WI38 (cell line): ENCODE measurements at regions not wholly inside any gene's neighbourhood (a gene's known extent, or its start where the extent isn't known, plus 50 kb on each side); places are given as distances from the start of the nearest gene placed in this dataset.
"Not testable (repeated sequence)": the region's sequence is repeated elsewhere in the genome, so short reads cannot be mapped to it uniquely, and the experiment has no call there.

Source experiments
- H3K4me3 ChIP-seq: 2 replicates; pipeline ENCODE4 v1.5.1; 2011; ENCODE audit warnings: low read depth, mild to moderate bottlenecking, control low read depth, low read length
- TF ChIP-seq, protein P1 (sequence below): IDR thresholded peaks from 2 replicates; pipeline ENCODE4 v1.5.1; 2012; ENCODE audit warnings: low read depth, mild to moderate bottlenecking, control low read depth, low read length

DNA sequence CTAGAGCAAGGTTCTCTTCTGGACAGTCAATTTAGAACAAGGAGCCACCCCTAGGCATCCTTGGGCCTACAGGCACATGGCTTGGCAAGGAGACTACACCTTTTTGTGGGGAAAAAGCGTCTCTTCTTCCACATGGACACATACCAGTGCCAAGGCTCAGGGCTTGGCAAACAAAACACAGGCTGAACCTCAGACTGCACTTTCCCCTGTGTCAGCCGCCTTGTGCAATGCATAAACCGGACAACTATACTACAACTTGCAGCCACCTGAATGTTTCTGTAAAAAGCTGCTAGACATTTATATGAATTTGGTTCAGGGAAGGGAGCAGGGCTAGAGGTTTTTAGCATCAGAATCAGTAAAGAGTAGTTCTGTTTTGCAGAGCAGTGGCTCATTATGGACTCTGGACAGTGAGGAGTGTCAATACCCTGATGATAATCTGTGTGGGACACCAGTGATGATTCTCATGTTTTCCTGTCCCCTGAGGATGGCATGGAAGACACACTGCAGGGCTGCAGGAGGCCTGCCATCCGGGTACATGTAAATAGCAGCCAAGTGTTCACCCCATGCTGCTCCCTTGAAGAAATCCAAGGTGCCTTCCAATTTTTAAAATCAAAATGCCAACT, 118.9 kb downstream of the GATA3 start:
- H3K4me3 ChIP-seq = no peak overlapping the region
- TF ChIP-seq, protein P1, sequence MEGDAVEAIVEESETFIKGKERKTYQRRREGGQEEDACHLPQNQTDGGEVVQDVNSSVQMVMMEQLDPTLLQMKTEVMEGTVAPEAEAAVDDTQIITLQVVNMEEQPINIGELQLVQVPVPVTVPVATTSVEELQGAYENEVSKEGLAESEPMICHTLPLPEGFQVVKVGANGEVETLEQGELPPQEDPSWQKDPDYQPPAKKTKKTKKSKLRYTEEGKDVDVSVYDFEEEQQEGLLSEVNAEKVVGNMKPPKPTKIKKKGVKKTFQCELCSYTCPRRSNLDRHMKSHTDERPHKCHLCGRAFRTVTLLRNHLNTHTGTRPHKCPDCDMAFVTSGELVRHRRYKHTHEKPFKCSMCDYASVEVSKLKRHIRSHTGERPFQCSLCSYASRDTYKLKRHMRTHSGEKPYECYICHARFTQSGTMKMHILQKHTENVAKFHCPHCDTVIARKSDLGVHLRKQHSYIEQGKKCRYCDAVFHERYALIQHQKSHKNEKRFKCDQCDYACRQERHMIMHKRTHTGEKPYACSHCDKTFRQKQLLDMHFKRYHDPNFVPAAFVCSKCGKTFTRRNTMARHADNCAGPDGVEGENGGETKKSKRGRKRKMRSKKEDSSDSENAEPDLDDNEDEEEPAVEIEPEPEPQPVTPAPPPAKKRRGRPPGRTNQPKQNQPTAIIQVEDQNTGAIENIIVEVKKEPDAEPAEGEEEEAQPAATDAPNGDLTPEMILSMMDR = no peak

DNA sequence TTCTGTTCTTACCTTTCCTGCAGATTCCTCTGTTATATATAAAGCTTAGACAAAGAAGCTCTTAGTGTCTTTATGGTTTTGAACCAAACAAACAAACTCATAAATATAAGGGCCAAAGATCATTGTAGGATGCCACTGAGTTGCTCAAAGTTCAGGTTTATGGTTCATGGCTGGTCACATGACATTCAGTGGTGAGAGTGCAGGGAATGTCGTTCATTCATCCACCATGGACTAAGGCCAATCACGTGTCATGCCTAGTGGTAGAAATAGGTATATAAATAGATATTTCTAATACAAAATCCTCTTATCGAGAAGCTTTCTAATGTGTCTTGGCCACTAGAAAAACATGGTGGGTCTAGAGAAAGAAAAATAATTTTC, 119.4 kb downstream of the GATA3 start:
- TF ChIP-seq, protein P1 = no peak
- no peak overlapping the region for H3K4me3 ChIP-seq

DNA sequence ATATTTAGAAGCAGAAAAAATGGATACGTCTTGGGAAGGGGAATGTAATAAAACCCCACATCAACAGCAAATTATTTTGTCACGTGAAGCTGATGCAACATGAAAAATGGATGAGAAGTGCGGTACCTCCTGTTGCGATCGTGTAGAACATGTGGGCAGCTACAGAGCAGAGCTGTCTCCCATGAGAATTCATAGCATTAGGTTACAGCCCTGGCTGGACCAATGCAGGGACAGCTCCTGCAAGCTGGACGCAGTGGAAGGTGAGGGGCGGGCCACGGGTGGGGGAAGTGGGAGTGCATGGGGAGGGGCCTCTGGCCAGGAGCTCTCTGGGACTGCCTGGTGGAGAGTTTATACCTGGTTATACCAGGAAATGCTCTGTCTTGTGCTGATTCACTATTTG, 120.3 kb downstream of the GATA3 start:
- no peak overlapping the region for H3K4me3 ChIP-seq
- TF ChIP-seq, protein P1 = no peak

DNA sequence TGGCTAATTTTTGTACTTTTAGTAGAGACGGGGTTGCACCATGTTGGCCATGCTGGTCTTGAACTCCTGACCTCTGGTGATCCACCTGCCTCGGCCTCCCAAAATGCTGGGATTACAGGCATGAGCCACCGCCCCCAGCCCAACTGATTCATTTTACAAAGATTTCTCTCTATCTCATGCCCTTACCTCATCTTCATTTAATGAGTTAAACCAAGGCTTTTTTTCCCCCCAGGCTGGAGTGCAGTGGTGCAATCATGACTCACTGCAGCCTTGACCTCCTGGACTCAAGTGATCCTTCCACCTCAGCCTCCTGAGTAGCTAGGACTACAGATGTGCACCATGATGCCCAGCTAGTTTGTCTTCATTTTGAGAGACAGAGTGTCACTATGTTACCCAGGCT, 123.0 kb downstream of the GATA3 start:
- H3K4me3 ChIP-seq = not testable (repeated sequence)

DNA sequence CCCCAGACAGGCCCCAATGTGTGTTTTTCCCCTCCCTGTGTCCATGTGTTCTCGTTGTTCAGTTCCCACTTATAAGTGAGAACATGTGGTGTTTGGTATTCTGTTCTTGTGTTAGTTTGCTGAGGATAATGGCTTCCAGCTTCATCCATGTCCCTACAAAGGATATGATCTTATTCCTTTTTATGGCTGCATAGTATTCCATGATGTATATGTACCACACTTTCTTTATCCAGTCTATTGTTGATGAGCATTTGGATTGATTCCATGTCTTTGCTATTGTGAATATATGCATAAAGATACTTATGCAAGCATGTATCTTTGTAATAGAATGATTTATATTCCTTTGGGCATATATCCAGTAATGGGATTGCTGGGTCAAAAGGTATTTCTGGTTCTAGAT, 125.3 kb downstream of the GATA3 start:
- H3K4me3 ChIP-seq = not testable (repeated sequence)

DNA sequence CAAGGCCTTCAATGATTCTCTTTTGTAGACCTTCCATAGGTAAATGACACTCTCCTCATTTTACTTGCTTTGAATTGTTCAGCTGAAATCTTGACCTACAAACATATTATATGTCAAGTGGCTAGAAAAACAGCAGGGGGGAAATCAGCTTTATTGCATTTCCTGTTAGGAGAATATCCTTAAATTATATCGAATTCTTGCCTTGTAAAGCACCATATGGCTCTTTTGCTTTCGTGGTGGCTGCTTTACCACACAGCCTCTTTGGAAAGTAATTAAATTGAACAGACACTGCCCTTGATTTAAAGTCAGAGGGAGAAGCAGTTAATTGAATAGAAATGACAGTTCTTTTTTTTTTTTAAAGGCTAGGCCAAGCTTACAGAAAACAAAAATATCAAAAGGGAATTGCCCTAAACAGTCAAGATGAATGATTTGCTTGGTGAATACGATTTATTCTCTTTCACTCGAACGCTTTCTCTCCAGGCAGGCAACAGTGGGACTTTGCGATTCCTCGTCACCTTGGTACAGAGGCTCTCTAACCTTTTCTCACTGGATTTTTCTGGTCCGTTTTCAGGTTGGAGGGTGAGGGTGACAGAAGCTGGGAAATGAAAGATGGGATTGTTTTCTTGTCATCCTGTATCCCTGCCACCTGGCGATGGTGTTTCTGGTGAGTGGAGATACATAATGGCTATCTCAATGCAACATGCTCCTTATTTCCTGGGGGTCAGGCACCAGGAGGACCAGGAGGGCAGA, 126.0 kb downstream of the GATA3 start:
- TF ChIP-seq, protein P1 = no peak
- no peak overlapping the region for H3K4me3 ChIP-seq

DNA sequence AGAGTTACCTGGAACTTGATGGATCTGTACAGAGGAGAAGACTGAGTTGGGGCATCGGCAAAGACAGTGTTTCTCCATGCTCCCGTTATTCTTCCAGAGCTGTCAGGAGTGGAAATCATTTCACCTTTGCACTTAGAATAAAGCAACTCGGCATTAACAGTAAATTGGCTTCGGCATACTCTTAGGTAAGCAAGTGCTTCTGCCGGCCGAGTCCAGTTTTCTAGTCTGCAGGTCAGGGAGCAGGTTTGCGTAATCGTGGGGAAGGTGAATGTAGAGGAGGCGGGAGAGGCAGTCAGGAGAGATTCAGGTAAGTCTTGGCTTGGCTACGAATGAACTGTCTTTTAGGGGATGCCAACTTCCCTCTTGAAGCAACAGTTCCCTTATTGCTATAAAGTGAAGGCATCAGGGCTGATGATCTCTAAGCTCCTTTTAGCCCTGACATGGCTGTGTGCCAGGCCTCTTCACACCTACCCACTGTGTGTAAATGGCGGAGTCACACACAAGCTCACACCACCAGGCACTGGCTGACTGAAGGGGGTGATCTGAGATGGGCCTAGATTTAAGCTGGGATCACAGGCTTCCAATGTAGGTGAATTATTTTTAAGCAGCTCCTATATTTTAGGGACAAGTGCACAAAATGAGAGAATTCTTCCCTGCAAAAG, 127.1 kb downstream of the GATA3 start:
- TF ChIP-seq, protein P1 = no peak
- H3K4me3 ChIP-seq = no peak overlapping the region

DNA sequence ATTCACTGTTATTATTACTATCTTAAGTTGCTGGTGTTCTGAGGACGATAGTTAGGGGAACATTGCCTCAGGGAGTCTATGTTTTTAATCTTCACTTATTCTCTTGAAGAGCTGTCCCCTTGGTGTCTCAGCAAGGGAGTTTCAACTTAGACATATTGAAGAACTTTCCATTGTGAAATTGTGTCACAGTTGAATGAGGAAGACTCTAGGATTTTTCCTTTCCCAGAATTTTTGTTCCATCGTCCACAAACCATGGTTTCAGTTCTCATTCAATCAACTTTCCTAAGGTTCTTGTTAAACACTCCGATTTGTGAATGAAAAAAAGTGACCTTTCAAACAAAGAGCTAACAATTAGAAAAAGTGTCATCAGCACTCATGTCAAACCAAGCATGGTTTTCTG, 128.3 kb downstream of the GATA3 start:
- TF ChIP-seq, protein P1 = no peak
- H3K4me3 ChIP-seq = no peak overlapping the region
